Fibroblast of lung (primary cell): ENCODE measurements at regions not wholly inside any gene's neighbourhood (a gene's known extent, or its start where the extent isn't known, plus 50 kb on each side); places are given as distances from the start of the nearest gene placed in this dataset.

Source experiments
- CTCF ChIP-seq, 2 donors: IDR thresholded peaks in 1 of 2; conservative IDR thresholded peaks in 1 of 2; 1 replicate in 1 of 2; 2 replicates in 1 of 2; pipeline ENCODE4 v1.5.1; 2011 to 2012; ENCODE audit warnings: low read length in 2 of 2, control low read depth in 1 of 2, inconsistent platforms in 1 of 2, low read depth in 1 of 2, mild to moderate bottlenecking in 1 of 2
- EZH2 ChIP-seq: IDR thresholded peaks from 2 replicates; pipeline ENCODE4 v1.5.1; 2012; ENCODE audit warnings: low read length, control low read depth, mild to moderate bottlenecking; ENCODE audit errors: missing control alignments

- TF ChIP-seq CTCF (conservative IDR thresholded peaks at IDR 0.05 in 1 of 2, IDR thresholded peaks at IDR 0.05 in 1 of 2; ENCODE audit: low read depth in 1 of 2, low read length in 2 of 2), result no peak
- no peak for TF ChIP-seq EZH2
Observed at GRCh38 chr14:81727218-81727617, 193.6 kb upstream of the SEL1L start.
